C4-2B (cell line): ENCODE measurements at regions not wholly inside any gene's neighbourhood (a gene's known extent, or its start where the extent isn't known, plus 50 kb on each side); places are given as distances from the start of the nearest gene placed in this dataset.

Experiments used
- H3K27ac ChIP-seq: fragments of 450-650 bp; 2 replicates; pipeline ENCODE4 v1.5.1; 2017
- CTCF ChIP-seq: fragments of 450-650 bp; conservative IDR thresholded peaks from 2 replicates; pipeline ENCODE4 v1.5.1; 2017; ENCODE audit warnings: mild to moderate bottlenecking
- ZFX ChIP-seq: fragments of 450-650 bp; IDR thresholded peaks from 2 replicates; pipeline ENCODE4 v1.6.1; 2017

DNA sequence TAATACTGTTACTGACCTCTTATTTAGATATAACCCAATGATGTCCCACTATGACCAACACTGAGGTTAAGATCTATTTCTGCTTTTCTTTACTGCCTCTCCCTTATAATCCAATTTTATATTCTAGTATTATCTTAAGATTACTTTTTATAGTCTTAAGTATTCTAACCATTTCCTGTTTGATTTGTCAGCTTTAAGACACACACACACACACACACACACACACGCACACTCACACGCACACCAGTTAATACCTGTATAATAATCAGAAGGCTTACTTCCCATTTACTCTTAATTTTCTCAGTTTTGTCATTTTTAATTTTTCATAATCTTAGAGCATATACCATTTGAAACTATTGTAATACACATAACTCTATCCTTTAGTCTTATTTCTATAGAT lies 226.0 kb upstream of the C11orf87 start:
- H3K27ac ChIP-seq = no peak overlapping the region
- TF ChIP-seq ZFX = no peak
- TF ChIP-seq CTCF = no peak

- H3K27ac ChIP-seq = no peak overlapping the region
- TF ChIP-seq CTCF (no peak), ZFX (no peak)
Observed at GRCh38 chr11:109197656-109198055, 224.3 kb upstream of the C11orf87 start.

- TF ChIP-seq ZFX (no peak), CTCF (no peak)
Observed at GRCh38 chr11:109203176-109203575, 218.8 kb upstream of the C11orf87 start.

GRCh38 chr11:109205312-109205711 lies 216.7 kb upstream of the C11orf87 start:
- H3K27ac ChIP-seq = no peak overlapping the region
- TF ChIP-seq ZFX = no peak
- no peak for TF ChIP-seq CTCF

More at GRCh38 chr11:109203176-109203575, 218.8 kb upstream of the C11orf87 start:
- H3K27ac ChIP-seq = no peak overlapping the region

GRCh38 chr11:109208121-109208520 lies 213.9 kb upstream of the C11orf87 start:
- TF ChIP-seq CTCF = no peak
- TF ChIP-seq ZFX = no peak

DNA sequence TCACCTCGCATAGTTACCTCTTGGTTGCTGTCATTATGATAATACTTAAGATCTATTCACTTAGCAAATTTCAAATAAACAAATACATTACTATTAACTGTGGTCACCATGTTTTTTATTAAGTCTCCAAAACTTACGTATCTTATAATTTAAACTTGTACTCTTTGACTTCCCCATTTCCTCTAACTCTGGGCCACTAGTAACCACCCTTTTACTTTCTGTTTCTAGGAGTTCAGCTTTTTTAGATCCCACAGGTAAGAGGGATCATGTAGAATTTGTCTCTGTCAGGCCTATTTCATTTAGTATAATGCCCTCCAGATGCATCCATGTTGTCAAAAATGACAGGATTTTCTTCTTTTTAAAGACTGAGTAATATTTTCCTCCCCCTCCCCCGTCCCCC lies 212.4 kb upstream of the C11orf87 start:
- TF ChIP-seq ZFX = no peak
- no peak overlapping the region for H3K27ac ChIP-seq

More at GRCh38 chr11:109208121-109208520, 213.9 kb upstream of the C11orf87 start:
- no peak overlapping the region for H3K27ac ChIP-seq

DNA sequence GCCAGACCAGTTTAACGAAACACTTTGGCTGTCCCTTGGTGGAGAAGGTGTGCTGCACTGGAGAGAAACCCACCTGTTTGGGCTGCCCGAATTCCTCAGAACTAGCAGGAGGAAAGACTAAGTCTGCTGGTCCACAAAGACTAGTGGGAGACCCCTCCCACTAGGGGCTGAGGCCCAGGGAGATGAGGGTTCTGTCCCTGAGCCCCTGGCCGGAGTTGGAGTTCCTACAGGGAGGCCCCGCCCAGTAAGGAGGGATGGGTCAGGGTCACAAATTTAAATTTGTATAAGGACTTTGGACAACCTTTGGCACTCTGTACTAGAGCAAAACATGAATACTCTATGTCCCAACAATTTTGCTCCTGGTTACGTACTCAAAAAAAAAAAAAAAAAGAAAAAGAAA lies 200.8 kb upstream of the C11orf87 start:
- H3K27ac ChIP-seq = no peak overlapping the region
- TF ChIP-seq CTCF (no peak), ZFX (no peak)

- no peak for TF ChIP-seq ZFX
- no peak for TF ChIP-seq CTCF
- no peak overlapping the region for H3K27ac ChIP-seq
Observed at GRCh38 chr11:109222761-109223160, 199.2 kb upstream of the C11orf87 start.
